ENCODE measurements at regions not wholly inside any gene's neighbourhood (a gene's known extent, or its start where the extent isn't known, plus 50 kb on each side); places are given as distances from the start of the nearest gene placed in this dataset.

DNA sequence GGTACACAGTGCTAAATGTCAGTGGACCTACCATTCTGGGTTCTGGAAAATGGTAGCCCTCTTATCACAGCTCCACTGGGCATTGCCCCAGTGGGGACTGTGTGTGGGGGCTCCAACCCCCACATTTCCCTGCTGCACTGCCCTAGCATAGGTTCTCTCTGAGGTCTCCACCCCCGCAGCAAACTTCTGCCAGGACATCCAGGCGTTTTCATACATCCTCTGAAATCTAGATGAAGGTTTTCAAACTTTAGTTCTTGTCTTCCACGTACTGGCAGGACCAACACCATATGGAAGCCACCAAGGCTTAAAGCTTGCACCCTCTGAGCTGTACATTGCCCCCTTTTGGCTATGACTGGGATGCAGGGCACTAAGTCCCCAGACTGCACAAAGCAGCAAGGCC lies 788.2 kb upstream of the ALCAM start:
- no peak for DNase-seq (ENCODE audit: extremely low read depth in 1 of 2, low read depth in 1 of 2)

DNA sequence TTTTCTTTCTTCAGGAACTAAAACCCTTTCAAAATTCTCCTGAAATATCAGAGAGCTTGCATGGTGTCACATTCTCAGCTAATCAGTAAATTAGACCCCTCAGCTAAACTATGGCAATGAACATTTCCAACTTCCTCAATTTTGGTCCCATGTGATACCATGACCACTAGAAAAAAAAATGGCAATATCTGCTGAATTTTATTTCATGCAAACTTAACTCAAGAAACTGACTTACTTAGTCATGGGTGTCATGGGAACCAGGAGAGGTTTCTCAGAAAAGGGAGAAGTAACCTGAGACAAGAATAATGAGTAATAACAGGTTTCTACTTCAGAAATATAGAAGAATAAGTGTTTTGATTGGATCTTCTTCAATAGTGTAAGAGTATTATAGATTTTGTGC lies 784.6 kb upstream of the ALCAM start:
- DNase-seq (ENCODE audit: extremely low read depth in 1 of 2, low read depth in 1 of 2): no peak

DNA sequence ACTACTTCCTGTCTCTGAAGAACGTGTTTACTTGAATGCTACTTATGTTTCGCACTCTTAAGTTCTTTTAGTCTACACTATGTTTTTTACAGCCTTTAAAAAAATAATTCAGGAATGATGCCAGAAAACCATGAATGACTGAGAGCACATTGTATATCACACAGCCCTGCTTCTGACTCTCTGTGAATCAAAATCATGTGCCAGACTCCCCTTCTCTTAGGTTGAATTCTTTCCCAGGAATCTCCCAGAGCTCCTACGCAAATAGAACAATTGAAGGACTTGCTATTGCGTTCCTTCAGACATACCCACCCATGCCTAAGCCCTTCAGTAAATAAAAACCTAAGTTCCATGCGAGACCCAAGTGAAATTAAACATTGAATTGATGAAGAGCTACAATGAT lies 782.0 kb upstream of the ALCAM start:
- no peak for DNase-seq (ENCODE audit: extremely low read depth in 1 of 2, low read depth in 1 of 2)

DNA sequence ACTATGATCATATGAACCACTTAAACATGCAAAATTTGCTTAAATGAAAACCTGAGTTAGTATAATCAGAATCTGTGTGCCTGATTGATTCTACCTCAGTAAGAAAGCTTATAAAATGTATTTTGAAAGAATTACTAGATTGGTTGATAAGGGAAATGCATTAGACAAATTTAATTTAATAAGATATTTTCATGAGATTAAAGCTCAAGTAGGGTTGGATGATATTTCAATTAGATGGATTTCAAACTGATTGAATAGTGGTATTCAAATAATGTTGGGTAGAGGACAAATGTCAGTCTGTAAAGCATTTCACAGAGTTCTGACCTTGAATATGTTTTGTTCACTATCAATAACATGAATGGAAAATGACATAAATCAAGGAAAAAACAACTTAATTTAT lies 780.4 kb upstream of the ALCAM start:
- no peak for DNase-seq (ENCODE audit: extremely low read depth in 1 of 2, low read depth in 1 of 2)

DNA sequence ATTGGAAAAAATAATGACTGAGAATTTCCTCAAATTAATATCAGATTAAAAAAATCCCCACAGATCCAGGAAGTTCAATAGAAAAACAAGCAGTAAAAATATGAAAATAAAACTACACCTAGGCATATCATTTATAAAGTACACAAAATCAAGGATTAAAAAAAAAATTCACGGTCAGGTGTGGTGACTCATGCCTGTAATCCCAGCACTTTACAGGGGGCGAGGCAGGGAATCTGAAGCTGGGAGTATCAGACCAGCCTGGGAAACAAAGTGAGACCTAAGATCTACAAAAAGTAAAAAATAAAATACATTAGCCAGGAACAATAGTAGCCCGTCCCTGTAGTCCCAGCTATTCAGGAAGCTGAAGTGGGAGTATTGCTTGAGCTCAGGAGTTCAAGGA lies 778.3 kb upstream of the ALCAM start:
- no peak for DNase-seq (ENCODE audit: extremely low read depth in 1 of 2, low read depth in 1 of 2)

DNA sequence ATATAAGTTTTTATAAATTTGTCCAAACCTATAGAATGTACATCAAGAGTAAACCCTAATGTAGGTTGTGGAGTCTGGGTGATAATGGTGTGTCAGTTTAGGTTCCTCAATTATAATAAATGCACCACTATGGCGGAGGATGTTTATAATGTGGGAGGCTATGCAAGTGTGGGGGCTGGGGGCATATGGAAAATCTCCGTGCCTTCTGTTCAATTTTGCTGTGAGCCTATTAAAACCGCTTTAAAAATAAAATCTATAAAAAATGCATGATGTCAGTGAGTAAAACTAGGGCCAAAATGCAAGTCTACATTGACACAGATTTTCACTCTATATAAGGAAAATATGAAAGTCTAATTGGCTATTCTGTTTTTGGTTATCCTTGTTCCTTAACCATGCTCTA lies 774.9 kb upstream of the ALCAM start:
- DNase-seq (ENCODE audit: extremely low read depth in 1 of 2, low read depth in 1 of 2): no peak

DNA sequence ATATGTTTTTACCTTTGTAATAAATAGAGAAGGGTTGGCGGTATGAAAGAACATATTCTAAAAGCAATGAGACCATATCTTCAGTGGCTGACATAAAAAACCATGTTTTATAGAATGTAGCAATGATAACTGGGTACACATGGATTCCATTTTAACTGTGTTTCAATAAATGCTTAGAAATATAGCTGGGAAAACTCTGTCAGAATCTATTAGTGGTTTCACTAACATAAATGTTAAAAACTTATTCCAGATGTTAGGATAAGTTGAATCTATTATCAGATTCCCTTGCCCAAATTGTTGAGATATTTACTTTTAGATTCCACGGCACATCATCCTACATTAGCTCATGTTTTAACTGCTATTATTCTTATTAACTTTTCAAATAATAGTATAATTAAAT lies 772.2 kb upstream of the ALCAM start:
- no peak for DNase-seq (ENCODE audit: extremely low read depth in 1 of 2, low read depth in 1 of 2)

DNA sequence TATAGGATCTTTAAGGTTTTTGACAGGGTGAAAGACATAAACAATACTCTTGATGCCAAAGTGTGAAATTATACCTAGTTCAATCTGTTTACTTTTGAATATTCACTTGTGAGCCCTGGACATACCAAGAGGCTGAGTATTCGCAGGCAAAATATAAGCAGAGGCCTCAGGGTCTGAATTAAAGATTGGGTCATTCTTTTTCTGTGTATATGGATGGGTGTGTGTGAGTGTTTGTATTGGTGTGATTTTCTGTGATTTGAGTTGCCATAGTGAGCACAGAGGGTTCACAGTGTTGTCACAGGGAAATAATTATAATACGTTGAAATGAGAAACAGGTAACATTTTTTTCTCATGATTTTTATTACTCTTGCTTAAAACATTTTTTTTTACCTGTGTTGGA lies 770.7 kb upstream of the ALCAM start:
- DNase-seq (ENCODE audit: extremely low read depth in 1 of 2, low read depth in 1 of 2): no peak

DNA sequence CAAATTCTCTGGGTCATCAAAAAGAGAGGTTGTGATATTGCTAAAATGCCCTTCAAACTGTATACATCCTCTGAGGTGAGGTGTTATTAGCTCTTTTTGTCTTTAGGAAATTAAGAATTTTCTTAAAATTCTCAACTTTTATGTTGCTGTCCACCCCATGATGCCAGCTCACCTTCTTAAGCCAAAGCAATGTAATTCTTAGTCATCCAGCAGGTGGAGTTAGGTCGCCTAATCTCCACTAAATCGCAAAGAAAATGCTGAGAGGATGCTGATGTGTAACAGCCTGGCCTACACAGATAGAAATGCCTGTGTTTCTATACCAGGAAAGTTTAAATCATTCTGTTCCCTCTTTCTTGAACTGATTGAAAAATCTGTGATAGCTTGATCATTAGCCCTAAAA lies 770.2 kb upstream of the ALCAM start:
- no peak for DNase-seq (ENCODE audit: extremely low read depth in 1 of 2, low read depth in 1 of 2)

DNA sequence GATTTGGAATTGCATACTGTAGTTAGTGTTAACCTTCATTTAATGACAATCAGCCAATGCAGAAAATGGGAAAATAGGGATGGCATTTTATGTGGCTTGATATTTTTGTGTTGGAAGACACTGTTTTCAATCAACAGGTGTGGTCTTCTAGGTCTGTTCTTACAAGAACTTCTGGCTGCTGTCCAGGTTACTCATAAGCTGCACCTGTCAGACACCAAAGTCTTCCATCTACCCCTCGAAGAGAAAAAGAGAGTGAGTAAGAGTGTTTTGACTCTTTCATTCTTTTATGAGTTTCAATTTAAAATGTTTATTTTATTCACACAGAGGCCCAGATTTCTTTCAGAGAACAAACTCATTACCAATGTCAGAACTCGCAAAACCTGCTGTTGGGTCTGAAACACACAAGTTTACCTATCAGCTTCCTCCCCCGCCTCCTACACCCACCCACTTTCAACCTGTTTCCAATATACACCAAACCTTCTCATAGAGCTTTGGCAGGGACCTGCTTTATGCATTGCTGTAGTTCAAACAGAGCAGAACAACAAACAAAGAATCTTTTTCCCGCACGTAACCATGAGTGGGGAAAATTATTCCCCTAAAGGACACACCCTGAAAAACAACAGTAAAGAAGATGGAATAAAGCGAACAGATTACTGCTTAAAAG lies 767.7 kb upstream of the ALCAM start:
- DNase-seq (ENCODE audit: extremely low read depth in 1 of 2, low read depth in 1 of 2): no peak

DNA sequence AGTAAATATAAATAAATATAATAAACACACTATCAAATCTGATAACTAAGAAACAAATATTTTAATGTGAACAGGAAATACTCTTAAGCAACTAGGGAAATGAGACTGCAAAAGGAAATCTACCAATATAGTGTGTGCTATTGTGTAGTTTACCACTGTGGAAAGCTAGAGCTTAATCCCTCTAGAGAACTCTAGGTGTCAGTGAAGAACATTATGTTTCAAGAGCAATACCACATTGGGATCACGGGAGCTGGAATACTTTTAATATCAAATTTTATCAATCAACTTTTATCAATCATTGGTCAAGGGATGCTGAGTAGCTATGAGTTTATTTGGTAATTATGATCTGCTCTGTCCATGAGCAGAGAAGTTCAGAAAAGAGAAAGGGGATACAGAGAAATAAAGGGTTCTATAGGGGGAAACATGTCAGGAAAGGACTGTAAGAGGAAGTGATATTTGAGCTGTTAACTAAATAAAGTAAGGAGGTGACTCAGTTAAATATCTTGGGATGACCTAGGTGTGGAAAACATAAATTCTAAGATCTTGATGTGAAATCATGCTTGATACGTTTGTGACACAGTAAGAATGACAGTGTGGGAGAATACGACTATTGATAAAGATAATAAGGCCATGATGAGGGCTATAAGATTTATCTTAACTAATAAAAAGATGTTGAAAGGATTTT lies 762.2 kb upstream of the ALCAM start:
- DNase-seq (ENCODE audit: extremely low read depth in 1 of 2, low read depth in 1 of 2): no peak

DNA sequence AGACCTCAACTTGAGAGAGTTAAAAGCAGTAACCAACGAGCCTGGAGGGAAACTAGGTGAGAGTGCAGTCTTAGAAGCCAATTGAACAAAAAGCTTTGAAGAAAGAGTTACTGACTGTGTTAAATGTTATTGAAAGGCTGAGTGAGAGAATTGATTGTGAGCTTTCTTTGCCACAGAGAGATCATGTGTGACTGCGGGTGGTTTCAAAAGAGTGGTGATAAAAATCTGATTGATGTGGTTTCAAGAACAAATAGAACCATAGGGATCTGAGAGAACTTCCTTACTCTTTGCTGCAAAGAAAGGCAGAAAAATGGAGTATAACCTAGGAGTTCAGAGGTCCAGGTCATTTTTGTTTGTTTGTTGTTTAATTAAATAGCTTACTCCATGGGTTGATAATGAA lies 759.9 kb upstream of the ALCAM start:
- no peak for DNase-seq (ENCODE audit: extremely low read depth in 1 of 2, low read depth in 1 of 2)

DNA sequence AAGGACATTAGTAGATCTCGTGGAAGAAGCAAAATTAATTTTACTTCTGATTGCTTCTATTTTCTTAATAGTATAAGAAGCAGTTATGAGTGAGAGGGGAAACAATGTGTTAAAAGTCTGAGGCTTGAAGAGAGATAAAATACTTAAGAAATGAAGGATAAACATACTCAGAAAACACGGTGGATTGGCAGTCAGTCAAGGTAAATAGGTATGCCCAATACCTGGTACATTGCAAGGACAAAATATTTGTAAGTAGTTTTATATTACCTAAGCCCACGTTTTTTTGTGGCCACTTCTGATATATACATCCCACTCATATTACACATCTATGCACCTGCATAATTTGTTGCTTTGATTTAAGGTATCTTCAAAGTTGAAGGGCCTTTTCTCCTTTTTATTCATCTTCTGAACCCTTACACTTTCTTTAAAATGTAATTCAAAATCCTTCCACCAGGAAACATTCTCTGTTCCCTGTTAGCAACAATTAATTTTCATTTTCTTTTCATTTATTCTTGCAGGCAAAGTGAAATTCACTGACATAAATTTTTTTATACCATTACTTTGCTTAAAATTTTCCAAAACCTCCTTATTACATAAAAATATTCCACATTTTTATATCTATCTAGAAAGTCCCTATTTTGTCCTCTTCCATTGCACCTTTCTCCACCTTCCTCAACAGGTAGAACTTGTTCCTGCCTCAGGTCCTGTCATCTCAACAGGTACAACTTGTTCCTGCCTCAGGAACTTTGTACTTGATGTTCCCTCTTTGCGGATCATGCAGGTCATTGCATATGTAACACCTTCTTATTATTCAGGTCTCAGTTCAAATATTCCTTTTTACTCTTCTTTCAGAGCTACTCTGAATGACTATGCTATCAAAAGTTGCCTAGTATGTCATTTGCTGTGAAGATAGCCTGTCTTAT lies 755.7 kb upstream of the ALCAM start:
- DNase-seq (ENCODE audit: extremely low read depth in 1 of 2, low read depth in 1 of 2): no peak

DNA sequence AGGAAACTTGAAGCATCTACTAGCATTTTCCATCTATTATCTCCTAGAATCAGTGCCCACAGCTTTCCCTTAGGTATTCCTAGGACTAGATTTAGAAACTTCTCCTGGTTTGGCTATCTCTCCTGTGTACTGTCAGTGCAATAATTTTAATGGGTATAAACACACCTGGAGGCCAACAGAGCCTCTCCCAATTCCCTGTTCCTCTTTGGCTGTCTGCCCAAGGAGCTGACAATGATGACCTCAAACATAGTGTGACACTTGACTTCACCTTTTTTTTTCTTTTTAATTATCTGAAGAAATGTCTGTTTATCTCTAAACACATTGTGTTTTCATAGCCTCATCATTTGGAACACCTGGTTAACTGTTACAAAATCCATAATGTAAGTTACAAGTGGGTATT lies 754.5 kb upstream of the ALCAM start:
- no peak for DNase-seq (ENCODE audit: extremely low read depth in 1 of 2, low read depth in 1 of 2)

DNA sequence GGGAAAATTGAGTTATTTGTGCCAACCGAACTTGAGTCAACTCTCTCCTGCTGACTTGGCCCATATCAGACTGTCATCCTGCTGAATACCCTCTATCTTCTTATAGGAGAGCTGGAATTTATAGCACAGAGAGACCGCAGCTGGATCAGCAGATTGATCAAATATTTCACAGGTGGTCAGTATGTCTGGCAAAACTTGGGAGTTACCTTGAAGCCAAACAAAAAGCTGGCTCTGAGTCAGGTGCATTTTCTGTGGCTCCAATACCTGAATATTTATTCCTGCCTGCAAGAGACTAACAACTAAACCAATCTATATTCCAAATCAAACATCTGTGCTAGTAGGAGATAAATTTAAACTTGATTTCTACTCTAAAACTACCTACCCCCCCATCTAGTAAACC lies 752.1 kb upstream of the ALCAM start:
- DNase-seq (ENCODE audit: extremely low read depth in 1 of 2, low read depth in 1 of 2): no peak

DNA sequence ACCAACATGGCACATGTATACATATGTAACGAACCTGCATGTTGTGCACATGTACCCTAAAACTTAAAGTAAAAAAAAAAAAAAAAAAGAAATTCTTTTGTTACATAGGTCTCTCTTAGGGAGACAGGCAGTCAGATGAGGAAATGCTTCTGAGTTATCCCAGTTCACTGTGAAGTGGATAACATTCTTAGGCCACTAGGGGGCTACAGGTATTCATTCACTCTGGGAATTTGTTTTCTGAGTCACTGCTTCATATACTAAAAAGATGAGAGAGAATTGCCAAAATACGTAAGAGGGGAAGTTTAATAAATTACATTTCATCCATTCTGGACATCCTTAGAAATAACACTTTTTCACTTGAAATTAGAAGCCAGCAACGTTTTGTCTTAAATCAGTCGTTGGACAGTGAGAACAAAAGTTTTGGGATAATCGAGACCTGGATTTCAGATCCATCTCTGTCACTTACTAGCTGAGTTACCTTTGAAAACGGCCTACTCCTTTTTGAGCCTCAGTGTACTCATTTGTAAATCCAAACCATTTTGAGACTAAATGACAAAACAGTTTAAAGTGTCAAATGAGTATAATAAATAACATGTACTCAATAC lies 738.4 kb upstream of the ALCAM start:
- no peak for DNase-seq (ENCODE audit: extremely low read depth in 1 of 2, low read depth in 1 of 2)

DNA sequence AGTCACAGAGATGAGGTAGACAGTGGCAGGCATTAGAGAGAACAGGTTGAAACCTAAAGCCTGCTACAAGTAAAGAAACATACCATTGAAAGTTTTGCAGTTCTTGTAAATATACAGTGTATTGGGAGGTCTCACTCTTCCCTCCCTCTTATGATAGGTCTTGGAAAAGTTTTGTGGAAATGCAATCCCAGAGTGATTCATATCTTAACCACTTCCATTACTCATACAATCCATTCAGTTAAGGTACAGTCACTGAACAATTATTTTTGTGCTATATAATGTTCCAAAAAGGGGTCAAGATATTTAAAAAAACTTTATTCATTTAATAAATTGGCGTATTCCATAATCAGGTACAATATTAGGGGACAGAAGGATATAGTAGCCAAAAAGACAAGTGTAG lies 737.7 kb upstream of the ALCAM start:
- DNase-seq (ENCODE audit: extremely low read depth in 1 of 2, low read depth in 1 of 2): no peak

DNA sequence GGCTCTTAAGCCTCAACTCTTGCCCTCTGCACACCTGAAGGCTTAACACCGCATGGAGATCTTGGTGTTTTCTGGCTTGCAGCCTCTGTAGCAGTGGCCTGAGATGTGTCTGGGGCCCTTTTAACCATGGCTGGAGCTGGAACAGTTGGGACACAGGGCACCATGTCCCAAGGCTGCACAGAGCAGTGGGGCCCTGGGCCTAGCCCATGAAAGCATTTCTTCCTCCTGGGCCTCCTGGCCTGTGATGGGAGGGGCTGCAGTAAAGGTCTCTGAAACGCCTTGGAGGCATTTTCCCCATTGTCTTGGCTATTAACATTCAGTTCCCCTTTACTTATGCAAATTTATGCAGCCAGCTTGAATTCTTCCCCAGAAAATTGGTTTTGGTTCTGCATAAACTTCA lies 735.5 kb upstream of the ALCAM start:
- no peak for DNase-seq (ENCODE audit: extremely low read depth in 1 of 2, low read depth in 1 of 2)

DNA sequence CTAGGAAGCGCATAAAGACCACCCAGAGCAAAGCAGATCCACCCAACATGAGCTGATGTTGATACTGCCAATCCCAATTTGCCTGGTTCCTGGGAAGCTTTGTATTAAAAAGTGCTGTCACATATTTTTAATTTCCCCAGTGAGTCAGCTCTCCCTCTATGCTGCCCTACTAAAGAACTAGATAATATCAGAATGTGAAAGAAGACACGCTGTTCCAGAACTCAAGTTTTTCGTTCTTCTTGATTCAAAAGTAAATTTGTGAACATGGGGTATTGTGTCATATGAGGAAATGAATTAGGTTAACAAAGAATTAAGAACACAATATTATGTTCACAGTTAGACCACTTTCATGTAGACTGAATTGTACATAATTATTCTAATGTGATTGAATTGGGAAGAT lies 734.2 kb upstream of the ALCAM start:
- no peak for DNase-seq (ENCODE audit: extremely low read depth in 1 of 2, low read depth in 1 of 2)

DNA sequence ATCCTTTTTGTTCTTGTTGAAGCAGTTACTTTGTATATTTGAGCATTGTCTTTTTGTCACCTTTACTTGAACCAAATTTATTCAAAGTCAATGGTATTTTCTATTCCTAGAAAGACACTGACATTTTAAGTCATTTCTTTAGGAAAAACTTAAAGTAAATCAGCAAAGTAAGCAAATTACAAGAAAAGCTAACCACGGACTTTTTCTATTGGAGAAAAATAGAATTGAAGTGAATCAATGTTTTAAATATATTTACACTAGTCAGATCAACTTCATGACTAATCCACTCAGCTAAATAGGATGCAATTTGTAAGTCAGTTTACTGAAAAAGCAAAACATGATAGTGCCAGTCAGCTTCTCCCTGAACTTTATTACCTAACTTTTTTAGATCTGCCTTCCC lies 733.8 kb upstream of the ALCAM start:
- DNase-seq (ENCODE audit: extremely low read depth in 1 of 2, low read depth in 1 of 2): no peak

DNA sequence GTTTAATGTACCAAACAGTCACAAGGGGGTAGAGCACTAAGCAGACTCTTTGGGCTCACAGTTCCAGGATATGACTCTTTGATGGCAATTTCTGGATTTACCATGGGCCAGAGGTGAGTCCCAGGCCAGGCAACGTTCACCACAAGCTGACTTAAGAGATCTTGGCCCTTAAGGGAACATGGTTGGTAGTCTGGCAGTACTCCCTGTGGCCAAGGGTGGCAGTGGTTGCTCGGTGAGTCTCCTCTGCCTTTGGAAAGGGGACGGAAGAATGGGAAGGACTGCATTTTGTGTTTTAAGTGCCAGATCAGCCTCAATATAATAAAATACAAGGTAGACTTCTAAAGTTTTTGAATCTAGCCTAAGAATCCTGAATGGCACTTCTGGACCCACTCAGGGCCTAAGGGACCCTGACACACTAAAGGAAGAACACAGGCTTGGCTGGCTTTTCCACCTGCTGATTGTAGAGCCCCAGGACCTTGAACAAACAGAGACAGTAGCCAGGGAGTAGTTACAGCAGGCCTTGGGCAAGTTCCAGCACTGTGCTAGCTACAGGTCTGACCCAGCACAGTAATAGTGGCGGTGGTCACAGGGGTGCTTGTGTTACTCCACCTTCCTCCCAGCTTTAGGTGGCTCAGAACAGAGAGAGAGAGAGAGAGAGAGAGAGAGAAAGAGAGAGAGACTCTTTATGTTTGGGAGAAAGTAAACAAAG lies 730.7 kb upstream of the ALCAM start:
- no peak for DNase-seq (ENCODE audit: extremely low read depth in 1 of 2, low read depth in 1 of 2)
